ENCODE measurements at regions not wholly inside any gene's neighbourhood (a gene's known extent, or its start where the extent isn't known, plus 50 kb on each side); places are given as distances from the start of the nearest gene placed in this dataset.

DNA sequence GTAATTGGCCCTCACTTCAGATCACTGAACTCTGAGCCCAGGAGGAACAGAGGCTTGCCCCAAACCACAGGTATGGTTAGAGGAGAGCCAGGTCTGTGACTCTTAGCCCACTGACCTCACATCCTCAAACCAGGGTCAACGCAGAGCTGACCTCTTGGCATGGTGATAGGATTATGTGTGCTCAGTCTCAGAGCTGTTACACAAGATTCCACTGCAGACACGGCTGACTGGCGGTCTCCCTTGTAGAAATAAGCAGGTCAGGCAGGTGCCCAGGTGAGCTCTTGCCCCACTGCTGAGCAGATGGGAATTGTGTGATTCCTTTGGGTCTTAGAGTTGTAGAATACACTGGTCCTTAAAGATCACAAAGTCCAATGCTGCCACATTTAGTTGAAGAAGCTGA lies 66.0 kb upstream of the PITX1 start:
- TF ChIP-seq EZH2phosphoT487 (IDR thresholded peaks at IDR 0.05; ENCODE audit: borderline replicate concordance, low read depth), result no peak
- no peak for TF ChIP-seq FOXJ3 (CRISPR knock-in tag; IDR thresholded peaks at IDR 0.05)
- TF ChIP-seq, protein P1, sequence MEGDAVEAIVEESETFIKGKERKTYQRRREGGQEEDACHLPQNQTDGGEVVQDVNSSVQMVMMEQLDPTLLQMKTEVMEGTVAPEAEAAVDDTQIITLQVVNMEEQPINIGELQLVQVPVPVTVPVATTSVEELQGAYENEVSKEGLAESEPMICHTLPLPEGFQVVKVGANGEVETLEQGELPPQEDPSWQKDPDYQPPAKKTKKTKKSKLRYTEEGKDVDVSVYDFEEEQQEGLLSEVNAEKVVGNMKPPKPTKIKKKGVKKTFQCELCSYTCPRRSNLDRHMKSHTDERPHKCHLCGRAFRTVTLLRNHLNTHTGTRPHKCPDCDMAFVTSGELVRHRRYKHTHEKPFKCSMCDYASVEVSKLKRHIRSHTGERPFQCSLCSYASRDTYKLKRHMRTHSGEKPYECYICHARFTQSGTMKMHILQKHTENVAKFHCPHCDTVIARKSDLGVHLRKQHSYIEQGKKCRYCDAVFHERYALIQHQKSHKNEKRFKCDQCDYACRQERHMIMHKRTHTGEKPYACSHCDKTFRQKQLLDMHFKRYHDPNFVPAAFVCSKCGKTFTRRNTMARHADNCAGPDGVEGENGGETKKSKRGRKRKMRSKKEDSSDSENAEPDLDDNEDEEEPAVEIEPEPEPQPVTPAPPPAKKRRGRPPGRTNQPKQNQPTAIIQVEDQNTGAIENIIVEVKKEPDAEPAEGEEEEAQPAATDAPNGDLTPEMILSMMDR (IDR thresholded peaks at IDR 0.05), result no peak
- no peak for TF ChIP-seq POLR2AphosphoS5 (IDR thresholded peaks at IDR 0.05; ENCODE audit: low read depth, low read length)
- no peak for TF ChIP-seq EP300 (IDR thresholded peaks at IDR 0.05; ENCODE audit: borderline replicate concordance in 1 of 2, low read depth in 1 of 2, low read length in 1 of 2)
- TF ChIP-seq SIN3A (IDR thresholded peaks at IDR 0.05; ENCODE audit: borderline replicate concordance, low read depth, low read length), result no peak
- no peak for TF ChIP-seq TEAD4 (IDR thresholded peaks at IDR 0.05; ENCODE audit: borderline replicate concordance, insufficient read depth)
- TF ChIP-seq, protein P2, sequence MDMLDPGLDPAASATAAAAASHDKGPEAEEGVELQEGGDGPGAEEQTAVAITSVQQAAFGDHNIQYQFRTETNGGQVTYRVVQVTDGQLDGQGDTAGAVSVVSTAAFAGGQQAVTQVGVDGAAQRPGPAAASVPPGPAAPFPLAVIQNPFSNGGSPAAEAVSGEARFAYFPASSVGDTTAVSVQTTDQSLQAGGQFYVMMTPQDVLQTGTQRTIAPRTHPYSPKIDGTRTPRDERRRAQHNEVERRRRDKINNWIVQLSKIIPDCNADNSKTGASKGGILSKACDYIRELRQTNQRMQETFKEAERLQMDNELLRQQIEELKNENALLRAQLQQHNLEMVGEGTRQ (IDR thresholded peaks at IDR 0.05; ENCODE audit: borderline replicate concordance, low read depth, low read length), result no peak
- CTCF ChIA-PET, result no interaction called here

DNA sequence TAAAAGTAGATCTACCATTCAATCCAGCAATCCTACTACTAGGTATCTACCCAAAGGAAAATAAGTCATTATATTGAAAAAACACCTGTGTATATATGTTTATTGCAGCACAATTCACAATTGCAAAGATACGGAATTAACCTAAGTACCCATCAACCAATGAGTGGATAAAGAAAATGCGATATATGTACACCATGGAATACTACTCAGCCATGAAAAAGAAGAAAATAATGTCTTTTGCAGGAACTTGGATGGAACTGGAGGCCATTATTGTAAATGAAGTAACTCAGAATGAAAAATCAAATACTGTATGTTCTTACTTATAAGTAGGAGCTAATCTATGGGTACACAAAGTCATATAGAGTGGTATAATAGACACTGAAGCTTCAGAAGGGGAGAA lies 63.4 kb upstream of the PITX1 start:
- Histone ChIP-seq H4K20me1 (ENCODE audit: insufficient read depth) (no peaks in the 10 kb centered on the region), H3K79me2 (ENCODE audit: insufficient read depth) (no peaks in the 10 kb centered on the region), H3K4me2 (no peak overlapping the region), H3K27me3 (ENCODE audit: insufficient read depth) (peaks cover 16% of the 10 kb centered on the region; the same call in 1 of the 2 replicates), H3K9me3 (no peaks in the 10 kb centered on the region), H3F3A (replicated peaks; ENCODE audit: insufficient read depth) (no peaks in the 10 kb centered on the region), H3K27ac (ENCODE audit: low read depth in 2 of 2, low read length in 1 of 2) (no peak overlapping the region), H2AFZ (ENCODE audit: low read depth) (no peak overlapping the region), H3K9ac (no peak overlapping the region), H3K4me3 (ENCODE audit: low read depth in 2 of 2, low read length in 1 of 2) (no peak overlapping the region), H3K36me3 (replicated peaks in 1 of 2; ENCODE audit: control insufficient read depth in 1 of 2, insufficient read depth in 2 of 2, low read length in 1 of 2) (no peaks in the 10 kb centered on the region), H3K4me1 (ENCODE audit: control insufficient read depth in 1 of 2, insufficient read depth in 2 of 2, low read depth in 1 of 2, low read length in 1 of 2) (no peaks in the 10 kb centered on the region), H3K9me2 (no peaks in the 10 kb centered on the region)
- DNase-seq, result no peak
- POLR2A ChIA-PET, result no interaction called here
- CTCF ChIA-PET, result no interaction called here
- WGBS (ENCODE audit: low lambda C conversion rate), result 48% methylated on average over 2 of the region's 2 CpGs
- TF ChIP-seq RXRA (IDR thresholded peaks at IDR 0.05; ENCODE audit: borderline replicate concordance, low read depth), result no peak
- TF ChIP-seq, protein P1 (IDR thresholded peaks at IDR 0.05), result no peak
- no peak for TF ChIP-seq TCF12 (IDR thresholded peaks at IDR 0.05)
- TF ChIP-seq, protein P3, sequence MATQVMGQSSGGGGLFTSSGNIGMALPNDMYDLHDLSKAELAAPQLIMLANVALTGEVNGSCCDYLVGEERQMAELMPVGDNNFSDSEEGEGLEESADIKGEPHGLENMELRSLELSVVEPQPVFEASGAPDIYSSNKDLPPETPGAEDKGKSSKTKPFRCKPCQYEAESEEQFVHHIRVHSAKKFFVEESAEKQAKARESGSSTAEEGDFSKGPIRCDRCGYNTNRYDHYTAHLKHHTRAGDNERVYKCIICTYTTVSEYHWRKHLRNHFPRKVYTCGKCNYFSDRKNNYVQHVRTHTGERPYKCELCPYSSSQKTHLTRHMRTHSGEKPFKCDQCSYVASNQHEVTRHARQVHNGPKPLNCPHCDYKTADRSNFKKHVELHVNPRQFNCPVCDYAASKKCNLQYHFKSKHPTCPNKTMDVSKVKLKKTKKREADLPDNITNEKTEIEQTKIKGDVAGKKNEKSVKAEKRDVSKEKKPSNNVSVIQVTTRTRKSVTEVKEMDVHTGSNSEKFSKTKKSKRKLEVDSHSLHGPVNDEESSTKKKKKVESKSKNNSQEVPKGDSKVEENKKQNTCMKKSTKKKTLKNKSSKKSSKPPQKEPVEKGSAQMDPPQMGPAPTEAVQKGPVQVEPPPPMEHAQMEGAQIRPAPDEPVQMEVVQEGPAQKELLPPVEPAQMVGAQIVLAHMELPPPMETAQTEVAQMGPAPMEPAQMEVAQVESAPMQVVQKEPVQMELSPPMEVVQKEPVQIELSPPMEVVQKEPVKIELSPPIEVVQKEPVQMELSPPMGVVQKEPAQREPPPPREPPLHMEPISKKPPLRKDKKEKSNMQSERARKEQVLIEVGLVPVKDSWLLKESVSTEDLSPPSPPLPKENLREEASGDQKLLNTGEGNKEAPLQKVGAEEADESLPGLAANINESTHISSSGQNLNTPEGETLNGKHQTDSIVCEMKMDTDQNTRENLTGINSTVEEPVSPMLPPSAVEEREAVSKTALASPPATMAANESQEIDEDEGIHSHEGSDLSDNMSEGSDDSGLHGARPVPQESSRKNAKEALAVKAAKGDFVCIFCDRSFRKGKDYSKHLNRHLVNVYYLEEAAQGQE (IDR thresholded peaks at IDR 0.05; ENCODE audit: low read depth, low read length), result no peak
- no peak for TF ChIP-seq POLR2AphosphoS5 (IDR thresholded peaks at IDR 0.05; ENCODE audit: low read depth, low read length)
- TF ChIP-seq, protein P4, sequence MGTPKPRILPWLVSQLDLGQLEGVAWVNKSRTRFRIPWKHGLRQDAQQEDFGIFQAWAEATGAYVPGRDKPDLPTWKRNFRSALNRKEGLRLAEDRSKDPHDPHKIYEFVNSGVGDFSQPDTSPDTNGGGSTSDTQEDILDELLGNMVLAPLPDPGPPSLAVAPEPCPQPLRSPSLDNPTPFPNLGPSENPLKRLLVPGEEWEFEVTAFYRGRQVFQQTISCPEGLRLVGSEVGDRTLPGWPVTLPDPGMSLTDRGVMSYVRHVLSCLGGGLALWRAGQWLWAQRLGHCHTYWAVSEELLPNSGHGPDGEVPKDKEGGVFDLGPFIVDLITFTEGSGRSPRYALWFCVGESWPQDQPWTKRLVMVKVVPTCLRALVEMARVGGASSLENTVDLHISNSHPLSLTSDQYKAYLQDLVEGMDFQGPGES (IDR thresholded peaks at IDR 0.05; ENCODE audit: low read depth, low read length), result no peak
- TF ChIP-seq FOXJ3 (CRISPR knock-in tag; IDR thresholded peaks at IDR 0.05), result no peak
- no peak for TF ChIP-seq RCOR1 (IDR thresholded peaks at IDR 0.05; ENCODE audit: low read length)
- no peak for TF ChIP-seq TAF1 (IDR thresholded peaks at IDR 0.05; ENCODE audit: borderline replicate concordance, low read depth, low read length)
- TF ChIP-seq GABPA (IDR thresholded peaks at IDR 0.05; ENCODE audit: low read depth), result no peak

More for the DNA sequence above, 66.0 kb upstream of the PITX1 start:
- POLR2A ChIA-PET, result no interaction called here
- Histone ChIP-seq H4K20me1 (ENCODE audit: insufficient read depth) (no peaks in the 10 kb centered on the region), H3K9me2 (no peaks in the 10 kb centered on the region), H3K4me1 (ENCODE audit: control insufficient read depth in 1 of 2, insufficient read depth in 2 of 2, low read depth in 1 of 2, low read length in 1 of 2) (no peaks in the 10 kb centered on the region), H3K9ac (no peak overlapping the region), H3K79me2 (ENCODE audit: insufficient read depth) (no peaks in the 10 kb centered on the region), H3F3A (replicated peaks; ENCODE audit: insufficient read depth) (no peaks in the 10 kb centered on the region), H3K36me3 (replicated peaks in 1 of 2; ENCODE audit: control insufficient read depth in 1 of 2, insufficient read depth in 2 of 2, low read length in 1 of 2) (no peaks in the 10 kb centered on the region), H3K9me3 (no peaks in the 10 kb centered on the region), H3K27me3 (ENCODE audit: insufficient read depth) (peaks cover 29% of the 10 kb centered on the region; the same call in 1 of the 2 replicates), H3K27ac (ENCODE audit: low read depth in 2 of 2, low read length in 1 of 2) (no peak overlapping the region), H3K4me3 (ENCODE audit: low read depth in 2 of 2, low read length in 1 of 2) (no peak overlapping the region), H3K4me2 (no peak overlapping the region), H2AFZ (ENCODE audit: low read depth) (no peak overlapping the region)
- DNase-seq, result no peak
- 54% methylated on average over 2 of the region's 3 CpGs for WGBS (ENCODE audit: low lambda C conversion rate)
